Panc1 (cell line): ENCODE measurements at regions not wholly inside any gene's neighbourhood (a gene's known extent, or its start where the extent isn't known, plus 50 kb on each side); places are given as distances from the start of the nearest gene placed in this dataset.

ENCODE experiments used
- ATAC-seq: fragments of 200-7000 bp; cut with Tn5 transposase; 2 replicates; pipeline ENCODE4 v1.9.1; 2020; ENCODE audit warnings: mild to moderate bottlenecking, moderate library complexity
- BruUV-seq: library from RNA; stranded (reverse); fragments of 400-500 nt; replicated peaks from 2 replicates; lab custom pipeline; 2021; lab: Mats Ljungman, UMichigan
- CTCF ChIA-PET: fragments of 300-600 bp; sonication (Branson Sonifier 250); formaldehyde crosslinking; loops from one replicate; lab custom pipeline; 2022; ENCODE audit warnings: antibody characterized with exemption; lab: Charles Lee
- POLR2A ChIA-PET: fragments of 300-600 bp; sonication (Branson Sonifier 250); formaldehyde crosslinking; loops from one replicate; lab custom pipeline; 2022; ENCODE audit warnings: antibody characterized with exemption; lab: Charles Lee
- DNase-seq: peaks from one replicate; pipeline ENCODE4 v3.0.0-alpha.2; 2010; ENCODE audit warnings: low read depth, low spot score
- H3K27ac ChIP-seq: 2 replicates; pipeline ENCODE4 v1.5.1; 2011; ENCODE audit warnings: mild to moderate bottlenecking, low read length, inconsistent platforms
- H3K27me3 ChIP-seq: fragments of 200-500 bp; sonication (Bioruptor generic); 2 replicates; pipeline ENCODE4 v1.6.0; 2014; ENCODE audit warnings: low read length, inconsistent platforms; ENCODE audit not compliant: control insufficient read depth, insufficient read depth
- H3K36me3 ChIP-seq: fragments of 200-500 bp; sonication (Bioruptor generic); 2 replicates; pipeline ENCODE4 v1.5.1; 2014; ENCODE audit warnings: inconsistent platforms, mild to moderate bottlenecking, low read length, moderate library complexity; ENCODE audit not compliant: control insufficient read depth, insufficient read depth
- H3K4me1 ChIP-seq: 2 replicates; pipeline ENCODE4 v1.5.1; 2011; ENCODE audit warnings: inconsistent platforms, mild to moderate bottlenecking, low read length, moderate library complexity; ENCODE audit not compliant: control insufficient read depth, insufficient read depth
- H3K4me3 ChIP-seq, 2 experiments: 2 replicates each; pipeline ENCODE4 v1.5.1; 2011 to 2012; ENCODE audit warnings: low read depth in 2 of 2, low read length in 2 of 2, mild to moderate bottlenecking in 2 of 2, inconsistent platforms in 1 of 2, moderate library complexity in 1 of 2
- H3K9me3 ChIP-seq: fragments of 200-500 bp; sonication (Bioruptor generic); 2 replicates; pipeline ENCODE4 v1.5.1; 2014; ENCODE audit warnings: low read depth, mild to moderate bottlenecking, inconsistent platforms, low read length, moderate library complexity; ENCODE audit not compliant: control insufficient read depth, insufficient read depth
- CTCF ChIP-seq: fragments of 450-650 bp; IDR thresholded peaks from 2 replicates; pipeline ENCODE4 v1.5.1; 2017; ENCODE audit warnings: mild to moderate bottlenecking
- POLR2AphosphoS5 ChIP-seq: IDR thresholded peaks from 2 replicates; pipeline ENCODE4 v1.6.1; 2012; ENCODE audit warnings: mild to moderate bottlenecking, low read depth, low read length, moderate library complexity
- REST ChIP-seq, 2 experiments: IDR thresholded peaks; 2 replicates each; pipeline ENCODE4 v1.6.1; 2011 to 2012; ENCODE audit warnings: low read depth in 2 of 2, control low read depth in 1 of 2, low read length in 1 of 2, mild to moderate bottlenecking in 1 of 2, moderate library complexity in 1 of 2; ENCODE audit not compliant: insufficient read depth in 1 of 2
- SIN3A ChIP-seq: IDR thresholded peaks from 2 replicates; pipeline ENCODE4 v1.6.1; 2012; ENCODE audit warnings: low read depth, mild to moderate bottlenecking, low read length, moderate library complexity, borderline replicate concordance; ENCODE audit not compliant: insufficient read depth
- TCF7L2 ChIP-seq: IDR thresholded peaks from 2 replicates; pipeline ENCODE4 v1.6.1; 2011; ENCODE audit warnings: mild to moderate bottlenecking, low read depth, low read length, inconsistent platforms
- in situ Hi-C: cut with HindIII; loops from 2 replicates; pipeline ENCODE4 v1.10.0; 2016; ENCODE audit warnings: low sequenced_read_pairs, low pct_unique_long_range_greater_than_20kb
- intact Hi-C: fragments of 100-400 bp; cut with micrococcal nuclease; formaldehyde crosslinking; loops from one replicate; pipeline ENCODE4 v1.10.0; 2022; ENCODE audit not compliant: unreplicated experiment

GRCh38 chr4:79584352-79584751, 176.3 kb upstream of the GK2 start:
- ATAC-seq, result no peak
- no TSS peak for BruUV-seq
- intact Hi-C loops (no loop called here), in situ Hi-C loops (no loop called here)
- Histone ChIP-seq H3K27me3 (no peaks in the 10 kb centered on the region), H3K36me3 (no peaks in the 10 kb centered on the region), H3K4me3 (no peak overlapping the region), H3K27ac (no peak overlapping the region), H3K4me1 (no peaks in the 10 kb centered on the region), H3K9me3 (no peaks in the 10 kb centered on the region)
- TF ChIP-seq CTCF (no peak), SIN3A (no peak), REST (IDR thresholded peaks at IDR 0.05; ENCODE audit: insufficient read depth in 1 of 2, low read depth in 2 of 2, low read length in 1 of 2) (no peak)
- ChIA-PET CTCF (no interaction called here), POLR2A (no interaction called here)
- DNase-seq, result no peak

GRCh38 chr4:79578606-79579005, 170.6 kb upstream of the GK2 start:
- ChIA-PET POLR2A (no interaction called here), CTCF (no interaction called here)
- no peaks in the 10 kb centered on the region for H3K9me3 ChIP-seq
- no peak for TF ChIP-seq CTCF
- no peak for TF ChIP-seq SIN3A
- no peak for TF ChIP-seq POLR2AphosphoS5
- no peak for ATAC-seq
- intact Hi-C loops (loop anchor here (10.0 kb wide), 1 partner anchor 534 kb away; no protein-coding TSS in a partner anchor), in situ Hi-C loops (no loop called here)
- H3K36me3 ChIP-seq, result no peaks in the 10 kb centered on the region
- no peak for DNase-seq
- no TSS peak for BruUV-seq
- no peak overlapping the region for H3K4me3 ChIP-seq
- no peaks in the 10 kb centered on the region for H3K27me3 ChIP-seq
- no peaks in the 10 kb centered on the region for H3K4me1 ChIP-seq
- no peak overlapping the region for H3K27ac ChIP-seq

- intact Hi-C loops (loop anchor here (10.0 kb wide), 1 partner anchor 532 kb away; no protein-coding TSS in a partner anchor), in situ Hi-C loops (no loop called here)
- H3K36me3 ChIP-seq, result no peaks in the 10 kb centered on the region
- ChIA-PET CTCF (interaction anchor here (0.6 kb wide), 1 partner anchor 769 kb away, joined by 4 read pairs; no protein-coding TSS in a partner anchor), POLR2A (no interaction called here)
- no peaks in the 10 kb centered on the region for H3K27me3 ChIP-seq
- H3K4me3 ChIP-seq, result no peak overlapping the region
- DNase-seq (peak; percentile 1), ATAC-seq (peak; percentile 84)
- H3K4me1 ChIP-seq, result no peaks in the 10 kb centered on the region
- peak; percentile 64 for TF ChIP-seq CTCF
- TF ChIP-seq SIN3A, result no peak
- no peak for TF ChIP-seq REST (IDR thresholded peaks at IDR 0.05; ENCODE audit: insufficient read depth in 1 of 2, low read depth in 2 of 2, low read length in 1 of 2)
- no peak for TF ChIP-seq TCF7L2
- no peak for TF ChIP-seq POLR2AphosphoS5
- BruUV-seq, result no TSS peak
- no peaks in the 10 kb centered on the region for H3K9me3 ChIP-seq
- H3K27ac ChIP-seq, result no peak overlapping the region
These were observed 168.4 kb upstream of the GK2 start for GRCh38 chr4:79576429-79576753.
